ENCODE measurements at regions not wholly inside any gene's neighbourhood (a gene's known extent, or its start where the extent isn't known, plus 50 kb on each side); places are given as distances from the start of the nearest gene placed in this dataset.

DNA sequence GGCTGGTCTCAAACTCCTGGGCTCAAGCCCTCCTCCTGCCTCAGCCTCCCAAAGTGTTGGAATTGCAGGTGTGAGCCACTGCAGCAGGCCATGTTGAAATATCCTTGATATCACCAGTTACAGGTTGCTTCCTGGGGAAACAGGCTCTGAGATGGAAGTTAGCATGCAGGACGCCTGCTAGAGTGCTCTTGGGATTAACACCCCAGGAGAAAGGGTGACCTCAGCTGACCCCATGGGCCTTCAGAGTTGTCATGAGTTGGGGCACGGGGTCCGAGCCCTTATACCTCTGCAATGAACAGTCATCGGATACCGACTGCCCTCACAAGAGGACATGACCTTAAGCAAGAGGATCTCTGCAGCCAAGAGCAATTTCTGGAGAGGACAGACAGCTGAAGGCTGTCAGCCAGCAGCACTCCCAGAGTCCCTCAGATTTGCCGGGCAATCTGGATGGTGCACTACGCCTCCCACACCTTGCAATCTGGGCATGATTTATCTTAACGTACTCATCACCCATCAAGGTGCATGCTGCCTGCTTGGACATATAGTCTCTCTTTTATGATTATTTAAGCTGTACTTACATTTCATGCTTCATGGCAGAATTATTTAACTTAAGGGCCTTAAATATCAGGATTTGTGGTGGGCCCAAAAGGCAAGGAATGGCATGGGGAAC, 134.6 kb downstream of the ADSS2 start:
- TF ChIP-seq CTCF (tag by site-specific recombination; IDR thresholded peaks at IDR 0.05): no peak
- no peak for TF ChIP-seq ZNF501 (tag by site-specific recombination; IDR thresholded peaks at IDR 0.05)
- TF ChIP-seq YY1 (tag by site-specific recombination; IDR thresholded peaks at IDR 0.05): no peak
- TF ChIP-seq, protein P1, sequence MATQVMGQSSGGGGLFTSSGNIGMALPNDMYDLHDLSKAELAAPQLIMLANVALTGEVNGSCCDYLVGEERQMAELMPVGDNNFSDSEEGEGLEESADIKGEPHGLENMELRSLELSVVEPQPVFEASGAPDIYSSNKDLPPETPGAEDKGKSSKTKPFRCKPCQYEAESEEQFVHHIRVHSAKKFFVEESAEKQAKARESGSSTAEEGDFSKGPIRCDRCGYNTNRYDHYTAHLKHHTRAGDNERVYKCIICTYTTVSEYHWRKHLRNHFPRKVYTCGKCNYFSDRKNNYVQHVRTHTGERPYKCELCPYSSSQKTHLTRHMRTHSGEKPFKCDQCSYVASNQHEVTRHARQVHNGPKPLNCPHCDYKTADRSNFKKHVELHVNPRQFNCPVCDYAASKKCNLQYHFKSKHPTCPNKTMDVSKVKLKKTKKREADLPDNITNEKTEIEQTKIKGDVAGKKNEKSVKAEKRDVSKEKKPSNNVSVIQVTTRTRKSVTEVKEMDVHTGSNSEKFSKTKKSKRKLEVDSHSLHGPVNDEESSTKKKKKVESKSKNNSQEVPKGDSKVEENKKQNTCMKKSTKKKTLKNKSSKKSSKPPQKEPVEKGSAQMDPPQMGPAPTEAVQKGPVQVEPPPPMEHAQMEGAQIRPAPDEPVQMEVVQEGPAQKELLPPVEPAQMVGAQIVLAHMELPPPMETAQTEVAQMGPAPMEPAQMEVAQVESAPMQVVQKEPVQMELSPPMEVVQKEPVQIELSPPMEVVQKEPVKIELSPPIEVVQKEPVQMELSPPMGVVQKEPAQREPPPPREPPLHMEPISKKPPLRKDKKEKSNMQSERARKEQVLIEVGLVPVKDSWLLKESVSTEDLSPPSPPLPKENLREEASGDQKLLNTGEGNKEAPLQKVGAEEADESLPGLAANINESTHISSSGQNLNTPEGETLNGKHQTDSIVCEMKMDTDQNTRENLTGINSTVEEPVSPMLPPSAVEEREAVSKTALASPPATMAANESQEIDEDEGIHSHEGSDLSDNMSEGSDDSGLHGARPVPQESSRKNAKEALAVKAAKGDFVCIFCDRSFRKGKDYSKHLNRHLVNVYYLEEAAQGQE (tag by site-specific recombination; IDR thresholded peaks at IDR 0.05): no peak
- TF ChIP-seq ZNF792 (tag by site-specific recombination; IDR thresholded peaks at IDR 0.05): no peak
- TF ChIP-seq, protein P2, sequence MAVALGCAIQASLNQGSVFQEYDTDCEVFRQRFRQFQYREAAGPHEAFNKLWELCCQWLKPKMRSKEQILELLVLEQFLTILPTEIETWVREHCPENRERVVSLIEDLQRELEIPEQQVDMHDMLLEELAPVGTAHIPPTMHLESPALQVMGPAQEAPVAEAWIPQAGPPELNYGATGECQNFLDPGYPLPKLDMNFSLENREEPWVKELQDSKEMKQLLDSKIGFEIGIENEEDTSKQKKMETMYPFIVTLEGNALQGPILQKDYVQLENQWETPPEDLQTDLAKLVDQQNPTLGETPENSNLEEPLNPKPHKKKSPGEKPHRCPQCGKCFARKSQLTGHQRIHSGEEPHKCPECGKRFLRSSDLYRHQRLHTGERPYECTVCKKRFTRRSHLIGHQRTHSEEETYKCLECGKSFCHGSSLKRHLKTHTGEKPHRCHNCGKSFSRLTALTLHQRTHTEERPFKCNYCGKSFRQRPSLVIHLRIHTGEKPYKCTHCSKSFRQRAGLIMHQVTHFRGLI (tag by site-specific recombination; IDR thresholded peaks at IDR 0.05): no peak
- TF ChIP-seq ZBTB8A (tag by site-specific recombination; IDR thresholded peaks at IDR 0.05): no peak
- TF ChIP-seq ATF2 (tag by site-specific recombination; IDR thresholded peaks at IDR 0.05; ENCODE audit: low read depth): no peak
- TF ChIP-seq, protein P3, sequence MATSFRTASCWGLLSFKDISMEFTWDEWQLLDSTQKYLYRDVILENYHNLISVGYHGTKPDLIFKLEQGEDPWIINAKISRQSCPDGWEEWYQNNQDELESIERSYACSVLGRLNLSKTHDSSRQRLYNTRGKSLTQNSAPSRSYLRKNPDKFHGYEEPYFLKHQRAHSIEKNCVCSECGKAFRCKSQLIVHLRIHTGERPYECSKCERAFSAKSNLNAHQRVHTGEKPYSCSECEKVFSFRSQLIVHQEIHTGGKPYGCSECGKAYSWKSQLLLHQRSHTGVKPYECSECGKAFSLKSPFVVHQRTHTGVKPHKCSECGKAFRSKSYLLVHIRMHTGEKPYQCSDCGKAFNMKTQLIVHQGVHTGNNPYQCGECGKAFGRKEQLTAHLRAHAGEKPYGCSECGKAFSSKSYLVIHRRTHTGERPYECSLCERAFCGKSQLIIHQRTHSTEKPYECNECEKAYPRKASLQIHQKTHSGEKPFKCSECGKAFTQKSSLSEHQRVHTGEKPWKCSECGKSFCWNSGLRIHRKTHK (tag by site-specific recombination; IDR thresholded peaks at IDR 0.05): no peak
- no peak for TF ChIP-seq ZNF239 (tag by site-specific recombination; IDR thresholded peaks at IDR 0.05)
